IMR-90 (cell line): ENCODE measurements at regions not wholly inside any gene's neighbourhood (a gene's known extent, or its start where the extent isn't known, plus 50 kb on each side); places are given as distances from the start of the nearest gene placed in this dataset.

Source experiments
- ATAC-seq: fragments of 200-7000 bp; cut with Tn5 transposase; 2 replicates; pipeline ENCODE4 v1.9.1; 2020; ENCODE audit warnings: low read depth, mild to moderate bottlenecking, moderate library complexity
- BruUV-seq: library from RNA; stranded (reverse); fragments of 400-500 nt; replicated peaks from 2 replicates; lab custom pipeline; 2021; lab: Mats Ljungman, UMichigan
- CTCF ChIA-PET: fragments of 300-600 bp; formaldehyde crosslinking; extraction: SDS; loops from one replicate; lab custom pipeline; 2021; ENCODE audit warnings: antibody characterized with exemption; lab: Yijun Ruan, JAX
- POLR2A ChIA-PET: fragments of 300-600 bp; sonication (Branson Sonifier 250); formaldehyde crosslinking; loops from one replicate; lab custom pipeline; 2022; ENCODE audit warnings: antibody characterized with exemption; ENCODE audit not compliant: unreplicated experiment; lab: Charles Lee
- DNase-seq: peaks from one replicate; pipeline ENCODE4 v3.0.0; 2013
- H2AFZ ChIP-seq: replicated peaks from 2 replicates; pipeline ENCODE3; 2013; ENCODE audit warnings: low read length, mild to moderate bottlenecking; ENCODE audit not compliant: poor library complexity
- H2AK5ac ChIP-seq: 2 replicates; pipeline ENCODE4 v1.6.1; 2013; ENCODE audit warnings: low read depth, low read length, inconsistent platforms
- H2AK9ac ChIP-seq: replicated peaks from 2 replicates; pipeline ENCODE3; 2013; ENCODE audit warnings: mild to moderate bottlenecking, low read depth, low read length, moderate library complexity; ENCODE audit not compliant: poor library complexity
- H2BK120ac ChIP-seq: 2 replicates; pipeline ENCODE4 v1.6.1; 2013; ENCODE audit warnings: low read depth, low read length, inconsistent platforms
- H2BK15ac ChIP-seq: 3 replicates; pipeline ENCODE4 v1.6.1; 2013; ENCODE audit warnings: low read depth, low read length, inconsistent platforms
- H2BK20ac ChIP-seq: 2 replicates; pipeline ENCODE4 v1.6.1; 2013; ENCODE audit warnings: low read depth, mild to moderate bottlenecking, inconsistent platforms, low read length, moderate library complexity
- H2BK5ac ChIP-seq: 2 replicates; pipeline ENCODE4 v1.6.1; 2013; ENCODE audit warnings: mild to moderate bottlenecking, low read depth, low read length, inconsistent platforms; ENCODE audit not compliant: poor library complexity, severe bottlenecking
- H3K14ac ChIP-seq: replicated peaks from 2 replicates; pipeline ENCODE4 v1.6.1; 2013; ENCODE audit warnings: low read depth, low read length, inconsistent platforms
- H3K18ac ChIP-seq: 2 replicates; pipeline ENCODE4 v1.6.1; 2013; ENCODE audit warnings: low read depth, low read length, control low read depth
- H3K23ac ChIP-seq: 2 replicates; pipeline ENCODE4 v1.6.1; 2013; ENCODE audit warnings: low read depth, low read length, inconsistent platforms
- H3K27ac ChIP-seq: 2 replicates; pipeline ENCODE4 v1.5.1; 2013; ENCODE audit warnings: mild to moderate bottlenecking, control low read depth, low read length; ENCODE audit not compliant: insufficient read depth
- H3K27me3 ChIP-seq: 2 replicates; pipeline ENCODE4 v1.6.1; 2013; ENCODE audit warnings: low read length; ENCODE audit not compliant: control insufficient read depth, insufficient read depth
- H3K36me3 ChIP-seq: 2 replicates; pipeline ENCODE4 v1.6.1; 2013; ENCODE audit warnings: low read length, mixed read lengths; ENCODE audit not compliant: control insufficient read depth, insufficient read depth
- H3K4ac ChIP-seq: 2 replicates; pipeline ENCODE4 v1.6.1; 2013; ENCODE audit warnings: low read depth, low read length, inconsistent platforms
- H3K4me1 ChIP-seq: 2 replicates; pipeline ENCODE4 v1.6.1; 2013; ENCODE audit warnings: low read length, mixed read lengths; ENCODE audit not compliant: control insufficient read depth, insufficient read depth
- H3K4me2 ChIP-seq: 2 replicates; pipeline ENCODE4 v1.6.1; 2013; ENCODE audit warnings: low read depth, mild to moderate bottlenecking, control low read depth, low read length, moderate library complexity
- H3K4me3 ChIP-seq: 2 replicates; pipeline ENCODE4 v1.5.1; 2013; ENCODE audit warnings: low read depth, mild to moderate bottlenecking, control low read depth, low read length, moderate library complexity; ENCODE audit not compliant: insufficient read depth
- H3K56ac ChIP-seq: 2 replicates; pipeline ENCODE4 v1.6.1; 2013; ENCODE audit warnings: low read length, inconsistent platforms; ENCODE audit not compliant: insufficient read depth; ENCODE audit errors: extremely low read depth
- H3K79me1 ChIP-seq, 2 experiments: 2 replicates each; pipeline ENCODE4 v1.6.1; 2013; ENCODE audit warnings: low read length in 2 of 2, inconsistent platforms in 1 of 2, low read depth in 1 of 2
- H3K9ac ChIP-seq: 2 replicates; pipeline ENCODE4 v1.6.1; 2013; ENCODE audit warnings: low read depth, low read length, control low read depth
- H3K9me1 ChIP-seq: 2 replicates; pipeline ENCODE4 v1.6.1; 2013; ENCODE audit warnings: low read length, inconsistent platforms; ENCODE audit not compliant: insufficient read depth
- H3K9me3 ChIP-seq: 2 replicates; pipeline ENCODE4 v1.6.1; 2013; ENCODE audit warnings: low read length; ENCODE audit not compliant: control insufficient read depth, insufficient read depth
- H4K20me1 ChIP-seq: 2 replicates; pipeline ENCODE4 v1.6.1; 2013; ENCODE audit warnings: low read length, inconsistent platforms; ENCODE audit not compliant: insufficient read depth
- H4K5ac ChIP-seq: 2 replicates; pipeline ENCODE4 v1.6.1; 2013; ENCODE audit warnings: mild to moderate bottlenecking, low read depth, low read length, control low read depth
- H4K8ac ChIP-seq, 2 experiments: 2 replicates each; pipeline ENCODE4 v1.6.1; 2013; ENCODE audit warnings: low read depth in 2 of 2, low read length in 2 of 2, control low read depth in 1 of 2, inconsistent platforms in 1 of 2
- H4K91ac ChIP-seq: 2 replicates; pipeline ENCODE4 v1.6.1; 2013; ENCODE audit warnings: low read depth, low read length, inconsistent platforms; ENCODE audit not compliant: insufficient read depth
- CHD1 ChIP-seq: IDR thresholded peaks from 2 replicates; pipeline ENCODE4 v1.6.1; 2012; ENCODE audit warnings: low read depth, low read length, improper control_type of control experiment
- ELK1 ChIP-seq: fragments of 150-350 bp; IDR thresholded peaks from 2 replicates; pipeline ENCODE4 v1.6.1; 2016; ENCODE audit warnings: low read depth, mild to moderate bottlenecking, low read length, moderate library complexity, borderline replicate concordance
- MAFK ChIP-seq: IDR thresholded peaks from 2 replicates; pipeline ENCODE4 v1.6.1; 2012; ENCODE audit warnings: low read depth, low read length, improper control_type of control experiment
- POLR2A ChIP-seq: IDR thresholded peaks from 2 replicates; pipeline ENCODE4 v1.6.1; 2012; ENCODE audit warnings: mild to moderate bottlenecking, low read depth, low read length
- RAD21 ChIP-seq: IDR thresholded peaks from 2 replicates; pipeline ENCODE4 v1.6.1; 2012; ENCODE audit warnings: low read length, improper control_type of control experiment
- RFX5 ChIP-seq: IDR thresholded peaks from 2 replicates; pipeline ENCODE4 v1.8.0; 2012; ENCODE audit warnings: low read depth, mild to moderate bottlenecking, low read length, moderate library complexity
- SMC3 ChIP-seq: fragments of 150-350 bp; IDR thresholded peaks from 2 replicates; pipeline ENCODE4 v1.6.1; 2016; ENCODE audit warnings: low read depth, mild to moderate bottlenecking, antibody characterized with exemption, low read length, moderate library complexity
- WGBS, 2 experiments: methylation state at CpG; one replicate each; pipeline versions ENCODE4 v1.1.5 to v1.1.7; 2013; ENCODE audit warnings: missing lambda C conversion rate in 2 of 2; ENCODE audit not compliant: insufficient read length in 1 of 2; ENCODE audit errors: extremely low coverage in 2 of 2; 5-methylcytosine and 5-hydroxymethylcytosine counted together
- dilution Hi-C: fragments of 300-500 bp; cut with HindIII; formaldehyde crosslinking; loops from one replicate; pipeline ENCODE4 v1.14.3; 2018; ENCODE audit warnings: low sequenced_read_pairs; ENCODE audit not compliant: unreplicated experiment
- in situ Hi-C: fragments of 300-500 bp; cut with MboI; formaldehyde crosslinking; loops from 3 replicates; pipeline ENCODE4 v1.14.3; 2019; ENCODE audit warnings: low sequenced_read_pairs, inconsistent platforms, mixed read lengths
- intact Hi-C: fragments of 100-400 bp; cut with micrococcal nuclease; formaldehyde crosslinking; loops from 2 replicates; pipeline ENCODE4 v1.10.0; 2022

DNA sequence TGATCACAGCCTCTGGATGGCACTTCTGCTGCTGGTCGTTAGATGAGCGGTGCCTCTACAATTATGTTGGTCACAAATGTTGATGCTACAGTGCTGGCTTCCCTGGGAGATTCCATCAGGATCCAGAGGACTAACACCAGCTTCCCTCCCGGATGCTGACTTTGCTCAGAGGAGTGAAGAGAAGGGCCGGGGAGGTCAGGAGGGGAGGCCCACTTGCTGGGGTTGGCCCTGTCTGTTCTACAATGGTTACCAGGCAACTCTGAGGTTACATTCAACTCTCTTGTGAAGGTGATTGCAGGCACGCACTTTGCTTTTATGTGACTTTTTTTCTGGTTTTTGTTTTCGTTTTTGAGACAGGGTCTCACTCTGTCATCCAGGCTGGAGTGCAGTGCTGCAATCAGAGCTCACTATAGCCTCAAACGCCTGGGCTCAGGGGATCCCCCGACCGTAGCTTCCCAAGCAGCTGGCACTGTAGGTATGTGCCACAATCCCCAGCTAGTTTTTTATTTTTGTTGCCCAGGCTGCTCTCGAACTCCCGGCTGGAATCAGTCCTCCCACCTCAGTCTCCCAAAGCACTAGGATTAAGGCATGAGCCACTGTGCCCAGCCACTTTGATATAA is 112.5 kb downstream of the ADSS2 start:
- Histone ChIP-seq H3K27ac (no peak overlapping the region), H2BK5ac (no peak overlapping the region), H4K91ac (no peak overlapping the region), H3K9me3 (no peaks in the 10 kb centered on the region), H3K4me1 (peaks cover 2% of the 10 kb centered on the region; the same call in 1 of the 2 replicates), H3K56ac (no peak overlapping the region), H3K4me2 (no peak overlapping the region), H3K23ac (no peak overlapping the region), H2AFZ (no peak overlapping the region), H2BK120ac (no peak overlapping the region), H3K27me3 (no peaks in the 10 kb centered on the region), H3K14ac (no peak overlapping the region), H3K36me3 (no peaks in the 10 kb centered on the region), H3K4ac (no peak overlapping the region), H2AK5ac (no peak overlapping the region), H3K9ac (no peak overlapping the region), H2BK15ac (no peak overlapping the region), H2AK9ac (no peak overlapping the region), H3K79me1 (no peaks in the 10 kb centered on the region), H4K20me1 (no peaks in the 10 kb centered on the region), H4K5ac (no peak overlapping the region), H2BK20ac (no peak overlapping the region), H3K9me1 (peaks cover 3% of the 10 kb centered on the region; the same call in 1 of the 2 replicates), H4K8ac (no peak overlapping the region), H3K4me3 (no peak overlapping the region), H3K18ac (no peak overlapping the region)
- no TSS peak for BruUV-seq
- ChIA-PET POLR2A (no interaction called here), CTCF (no interaction called here)
- no peak for ATAC-seq
- TF ChIP-seq CHD1 (no peak), MAFK (no peak), SMC3 (no peak), RFX5 (no peak), ELK1 (no peak), POLR2A (no peak), RAD21 (no peak)
- intact Hi-C loops (no loop called here), in situ Hi-C loops (no loop called here), dilution Hi-C loops (no loop called here)
- DNase-seq, result no peak
- WGBS, 2 experiments, result 79% methylated on average over 5 of the region's 11 CpGs; no CpG with 5 or more reads in 1 of the 2 experiments
